ENCODE measurements at regions not wholly inside any gene's neighbourhood (a gene's known extent, or its start where the extent isn't known, plus 50 kb on each side); places are given as distances from the start of the nearest gene placed in this dataset.
"Not testable (repeated sequence)": the region's sequence is repeated elsewhere in the genome, so short reads cannot be mapped to it uniquely, and the experiment has no call there.

GRCh38 chr4:77501240-77501639 is 104.4 kb upstream of the CXCL13 start:
- no peak for DNase-seq (ENCODE audit: extremely low read depth, low read depth)
- no peak for TF ChIP-seq CTCF (IDR thresholded peaks at IDR 0.05; ENCODE audit: low read depth, low read length, missing control alignments)
- no peak overlapping the region for H3K4me3 ChIP-seq (replicated peaks; ENCODE audit: low read depth, low read length)

GRCh38 chr4:77501851-77502250 is 103.8 kb upstream of the CXCL13 start:
- DNase-seq (ENCODE audit: extremely low read depth, low read depth): no peak
- no peak for TF ChIP-seq CTCF (IDR thresholded peaks at IDR 0.05; ENCODE audit: low read depth, low read length, missing control alignments)
- H3K4me3 ChIP-seq (replicated peaks; ENCODE audit: low read depth, low read length): no peak overlapping the region

GRCh38 chr4:77504407-77504806 is 101.2 kb upstream of the CXCL13 start:
- TF ChIP-seq CTCF (IDR thresholded peaks at IDR 0.05; ENCODE audit: low read depth, low read length, missing control alignments): no peak
- no peak overlapping the region for H3K4me3 ChIP-seq (replicated peaks; ENCODE audit: low read depth, low read length)
- DNase-seq (ENCODE audit: extremely low read depth, low read depth): no peak

- no peak overlapping the region for H3K4me3 ChIP-seq (replicated peaks; ENCODE audit: low read depth, low read length)
- no peak for TF ChIP-seq CTCF (IDR thresholded peaks at IDR 0.05; ENCODE audit: low read depth, low read length, missing control alignments)
- DNase-seq (ENCODE audit: extremely low read depth, low read depth): no peak
Observed at GRCh38 chr4:77505275-77505957, 100.2 kb upstream of the CXCL13 start.

- no peak for TF ChIP-seq CTCF (IDR thresholded peaks at IDR 0.05; ENCODE audit: low read depth, low read length, missing control alignments)
- DNase-seq (ENCODE audit: extremely low read depth, low read depth): no peak
- no peak overlapping the region for H3K4me3 ChIP-seq (replicated peaks; ENCODE audit: low read depth, low read length)
Observed at GRCh38 chr4:77505958-77506319, 99.7 kb upstream of the CXCL13 start.

- TF ChIP-seq CTCF (IDR thresholded peaks at IDR 0.05; ENCODE audit: low read depth, low read length, missing control alignments): no peak
- no peak for DNase-seq (ENCODE audit: extremely low read depth, low read depth)
- no peak overlapping the region for H3K4me3 ChIP-seq (replicated peaks; ENCODE audit: low read depth, low read length)
Observed at GRCh38 chr4:77510367-77510766, 95.3 kb upstream of the CXCL13 start.

GRCh38 chr4:77525538-77525937 is 80.1 kb upstream of the CXCL13 start:
- DNase-seq (ENCODE audit: extremely low read depth, low read depth): no peak
- H3K4me3 ChIP-seq (replicated peaks; ENCODE audit: low read depth, low read length): no peak overlapping the region

GRCh38 chr4:77527900-77528299 is 77.7 kb upstream of the CXCL13 start:
- not testable (repeated sequence) for DNase-seq (ENCODE audit: extremely low read depth, low read depth); H3K4me3 ChIP-seq (replicated peaks; ENCODE audit: low read depth, low read length)

More at GRCh38 chr4:77525538-77525937, 80.1 kb upstream of the CXCL13 start:
- no peak for TF ChIP-seq CTCF (IDR thresholded peaks at IDR 0.05; ENCODE audit: low read depth, low read length, missing control alignments)

Data from HFF-Myc (cell line).